H1 (cell line): ENCODE measurements at regions not wholly inside any gene's neighbourhood (a gene's known extent, or its start where the extent isn't known, plus 50 kb on each side); places are given as distances from the start of the nearest gene placed in this dataset.

Source experiments
- CTCF ChIA-PET: fragments of 300-600 bp; sonication (Branson Sonifier 250); formaldehyde crosslinking; loops from one replicate; lab custom pipeline; 2021; ENCODE audit not compliant: partially characterized antibody; lab: Charles Lee
- POLR2A ChIA-PET: fragments of 300-600 bp; sonication (Branson Sonifier 250); formaldehyde crosslinking; loops from one replicate; lab custom pipeline; 2021; ENCODE audit warnings: inconsistent platforms; ENCODE audit not compliant: partially characterized antibody; lab: Charles Lee
- DNase-seq, 2 experiments: peaks; one replicate each; pipeline versions ENCODE4 v3.0.0 to v3.0.0-alpha.2; 2010 to 2022; ENCODE audit warnings: low spot score in 2 of 2, low read depth in 1 of 2, mixed read lengths in 1 of 2
- FAIRE-seq: peaks from 2 replicates; lab custom pipeline; 2011; peaks lifted over from hg19 to GRCh38; lab: Jason Lieb, UNC
- H2AFZ ChIP-seq: 2 replicates; pipeline ENCODE4 v1.8.1; 2012; ENCODE audit warnings: low read length, inconsistent platforms
- H2AK5ac ChIP-seq: 2 replicates; pipeline ENCODE4 v1.6.1; 2013; ENCODE audit warnings: low read depth, low read length
- H2BK120ac ChIP-seq: replicated peaks from 2 replicates; pipeline ENCODE3; 2013; ENCODE audit warnings: low read depth, low read length, inconsistent platforms
- H2BK12ac ChIP-seq: 2 replicates; pipeline ENCODE4 v1.6.1; 2013; ENCODE audit warnings: low read depth, low read length
- H2BK15ac ChIP-seq: 2 replicates; pipeline ENCODE4 v1.6.1; 2013; ENCODE audit warnings: low read length
- H2BK20ac ChIP-seq: 2 replicates; pipeline ENCODE4 v1.6.1; 2013; ENCODE audit warnings: low read length
- H2BK5ac ChIP-seq: 2 replicates; pipeline ENCODE4 v1.6.1; 2013; ENCODE audit warnings: low read depth, low read length
- H3K14ac ChIP-seq: 2 replicates; pipeline ENCODE4 v1.6.1; 2013; ENCODE audit warnings: inconsistent platforms; ENCODE audit not compliant: insufficient read length
- H3K18ac ChIP-seq: 2 replicates; pipeline ENCODE4 v1.6.1; 2013; ENCODE audit warnings: low read length; ENCODE audit errors: extremely low read depth
- H3K23ac ChIP-seq: 2 replicates; pipeline ENCODE4 v1.6.1; 2013; ENCODE audit warnings: inconsistent platforms; ENCODE audit not compliant: insufficient read length
- H3K23me2 ChIP-seq: 2 replicates; pipeline ENCODE4 v1.6.1; 2013; ENCODE audit warnings: low read depth, low read length
- H3K27ac ChIP-seq: 2 replicates; pipeline ENCODE4 v1.6.1; 2011; ENCODE audit warnings: low read depth, low read length, inconsistent platforms
- H3K27me3 ChIP-seq, 4 experiments: replicated peaks in 1 of 4; 1 replicate in 1 of 4; 2 replicates in 3 of 4; pipeline versions ENCODE4 v1.6.1 to v1.8.1; 2011 to 2013; ENCODE audit warnings: low read length in 3 of 4, mild to moderate bottlenecking in 3 of 4, inconsistent platforms in 2 of 4, mixed read lengths in 2 of 4, moderate library complexity in 1 of 4; ENCODE audit not compliant: control insufficient read depth in 3 of 4, insufficient read depth in 3 of 4; ENCODE audit errors: extremely low read depth in 1 of 4
- H3K36me3 ChIP-seq, 4 experiments: 2 replicates each; pipeline versions ENCODE4 v1.6.1 to v1.8.1; 2011 to 2013; ENCODE audit warnings: mild to moderate bottlenecking in 4 of 4, low read length in 3 of 4, moderate library complexity in 2 of 4, control low read depth in 1 of 4, inconsistent platforms in 1 of 4; ENCODE audit not compliant: insufficient read depth in 4 of 4, control insufficient read depth in 2 of 4
- H3K4ac ChIP-seq: replicated peaks from 2 replicates; pipeline ENCODE3; 2013; ENCODE audit warnings: low read length, low read depth, mixed read lengths, inconsistent platforms; ENCODE audit not compliant: insufficient read length
- H3K4me1 ChIP-seq, 4 experiments: replicated peaks in 1 of 4; 1 replicate in 1 of 4; 2 replicates in 3 of 4; pipeline versions ENCODE4 v1.6.1 to v1.8.1; 2011 to 2013; ENCODE audit warnings: low read length in 3 of 4, inconsistent platforms in 2 of 4, mixed read lengths in 1 of 4; ENCODE audit not compliant: insufficient read depth in 4 of 4, control insufficient read depth in 3 of 4
- H3K4me2 ChIP-seq, 2 experiments: 2 replicates each; pipeline versions ENCODE4 v1.6.1 to v1.8.1; 2011 to 2013; ENCODE audit warnings: low read depth in 2 of 2, low read length in 2 of 2, control low read depth in 1 of 2, inconsistent platforms in 1 of 2, mild to moderate bottlenecking in 1 of 2; ENCODE audit not compliant: insufficient read depth in 1 of 2
- H3K4me3 ChIP-seq, 4 experiments: fragments of 200-600, 300-600 bp in 1 of 4; sonication (generic), shearing (Covaris generic), sonication (Bioruptor Twin) in 1 of 4; 2 replicates each; pipeline versions ENCODE4 v1.5.1 to v1.8.1; 2011 to 2016; ENCODE audit warnings: low read length in 4 of 4, low read depth in 3 of 4, control low read depth in 2 of 4, inconsistent platforms in 2 of 4, mild to moderate bottlenecking in 2 of 4, mixed read lengths in 1 of 4, moderate library complexity in 1 of 4; ENCODE audit not compliant: insufficient read depth in 2 of 4; ENCODE audit errors: extremely low read depth in 1 of 4
- H3K56ac ChIP-seq: replicated peaks from 2 replicates; pipeline ENCODE3; 2013; ENCODE audit warnings: low read depth, mild to moderate bottlenecking, mixed read lengths, low read length, inconsistent platforms; ENCODE audit not compliant: insufficient read length
- H3K79me1 ChIP-seq: 2 replicates; pipeline ENCODE4 v1.6.1; 2013; ENCODE audit warnings: low read depth, low read length, control low read depth
- H3K79me2 ChIP-seq, 2 experiments: 2 replicates each; pipeline versions ENCODE4 v1.6.1 to v1.8.1; 2012 to 2013; ENCODE audit warnings: low read length in 2 of 2, mild to moderate bottlenecking in 2 of 2, inconsistent platforms in 1 of 2; ENCODE audit not compliant: insufficient read depth in 2 of 2, control insufficient read depth in 1 of 2
- H3K9ac ChIP-seq, 4 experiments: replicated peaks in 1 of 4; 1 replicate in 1 of 4; 2 replicates in 3 of 4; pipeline versions ENCODE4 v1.6.1 to v1.8.1; 2011 to 2013; ENCODE audit warnings: low read depth in 3 of 4, low read length in 3 of 4, control low read depth in 2 of 4, mild to moderate bottlenecking in 2 of 4, moderate library complexity in 2 of 4, inconsistent platforms in 1 of 4; ENCODE audit errors: extremely low read depth in 1 of 4
- H3K9me3 ChIP-seq, 2 experiments: 2 replicates each; pipeline versions ENCODE4 v1.6.1 to v1.8.1; 2012 to 2013; ENCODE audit warnings: mild to moderate bottlenecking in 2 of 2, moderate library complexity in 2 of 2, control low read depth in 1 of 2, inconsistent platforms in 1 of 2, low read depth in 1 of 2, low read length in 1 of 2, mixed read lengths in 1 of 2; ENCODE audit not compliant: insufficient read depth in 2 of 2
- H4K20me1 ChIP-seq, 2 experiments: replicated peaks in 1 of 2; 2 replicates each; pipeline versions ENCODE3 to v1.8.1; 2011 to 2013; ENCODE audit warnings: inconsistent platforms in 2 of 2, low read length in 2 of 2, mild to moderate bottlenecking in 1 of 2; ENCODE audit not compliant: insufficient read depth in 2 of 2, control insufficient read depth in 1 of 2
- H4K5ac ChIP-seq: 2 replicates; pipeline ENCODE4 v1.6.1; 2013; ENCODE audit warnings: low read length, low read depth, mixed read lengths, inconsistent platforms; ENCODE audit not compliant: insufficient read length
- H4K8ac ChIP-seq: 2 replicates; pipeline ENCODE4 v1.8.0; 2013; ENCODE audit warnings: mild to moderate bottlenecking, moderate library complexity, low read length, inconsistent platforms; ENCODE audit not compliant: insufficient read depth; ENCODE audit errors: extremely low read depth
- H4K91ac ChIP-seq: replicated peaks from 2 replicates; pipeline ENCODE3; 2013; ENCODE audit warnings: low read length, mixed read lengths, inconsistent platforms; ENCODE audit not compliant: insufficient read length
- BACH1 ChIP-seq: IDR thresholded peaks from 2 replicates; pipeline ENCODE4 v1.6.1; 2012; ENCODE audit warnings: low read length, improper control_type of control experiment
- BRCA1 ChIP-seq: IDR thresholded peaks from 2 replicates; pipeline ENCODE4 v1.6.1; 2012; ENCODE audit warnings: low read depth, low read length, improper control_type of control experiment
- CBX5 ChIP-seq: fragments of 300-800, 300-1000 bp; sonication (generic); IDR thresholded peaks from 2 replicates; pipeline ENCODE4 v1.7.1; 2016; ENCODE audit warnings: antibody characterized with exemption, low read length, low read depth
- CBX8 ChIP-seq: fragments of 300-800, 300-1000 bp; sonication (generic); IDR thresholded peaks from 2 replicates; pipeline ENCODE4 v1.7.1; 2016; ENCODE audit warnings: low read depth, low read length, borderline replicate concordance
- EZH2 ChIP-seq: fragments of 200-600 bp; sonication (generic); IDR thresholded peaks from 2 replicates; pipeline ENCODE4 v1.7.1; 2012; ENCODE audit warnings: low read depth, mild to moderate bottlenecking, moderate library complexity, low read length, inconsistent platforms; ENCODE audit not compliant: severe bottlenecking
- HDAC2 ChIP-seq, 2 experiments: fragments of 300-600 bp in 1 of 2; sonication (generic) in 1 of 2; IDR thresholded peaks; 2 replicates each; pipeline ENCODE4 v1.6.1; 2011 to 2012; ENCODE audit warnings: low read depth in 2 of 2, low read length in 2 of 2, mild to moderate bottlenecking in 2 of 2, moderate library complexity in 2 of 2, borderline replicate concordance in 1 of 2, inconsistent platforms in 1 of 2
- KDM1A ChIP-seq: fragments of 200-600, 300-600 bp; sonication (generic); IDR thresholded peaks from 2 replicates; pipeline ENCODE4 v1.7.1; 2016; ENCODE audit warnings: mild to moderate bottlenecking, low read length, borderline replicate concordance
- POLR2AphosphoS5 ChIP-seq: IDR thresholded peaks from 2 replicates; pipeline ENCODE4 v1.6.1; 2011; ENCODE audit warnings: low read depth, low read length
- RFX5 ChIP-seq: IDR thresholded peaks from 2 replicates; pipeline ENCODE4 v1.6.1; 2011; ENCODE audit warnings: low read depth, low read length, improper control_type of control experiment, borderline replicate concordance
- SAP30 ChIP-seq: fragments of 300-600 bp; sonication (generic); IDR thresholded peaks from 2 replicates; pipeline ENCODE4 v1.7.1; 2012; ENCODE audit warnings: low read length, moderate library complexity, mild to moderate bottlenecking, inconsistent platforms; ENCODE audit not compliant: insufficient read depth, insufficient replicate concordance
- SP1 ChIP-seq: IDR thresholded peaks from 2 replicates; pipeline ENCODE4 v1.6.1; 2011; ENCODE audit warnings: low read depth, low read length
- SP2 ChIP-seq: IDR thresholded peaks from 2 replicates; pipeline ENCODE4 v1.6.1; 2012; ENCODE audit warnings: mild to moderate bottlenecking, low read length, inconsistent platforms
- SP4 ChIP-seq: IDR thresholded peaks from 2 replicates; pipeline ENCODE4 v1.6.1; 2012; ENCODE audit warnings: low read length, inconsistent platforms
- WGBS, 2 experiments: shearing (Covaris generic) in 1 of 2; methylation state at CpG; one replicate each; pipeline versions ENCODE4 v1.1.6 to v1.1.7; 2013 to 2015; ENCODE audit warnings: low lambda C conversion rate in 2 of 2, mixed read lengths in 2 of 2, inconsistent platforms in 1 of 2, low coverage in 1 of 2, missing lambda C conversion rate in 1 of 2; ENCODE audit not compliant: insufficient replicate concordance in 2 of 2, insufficient coverage in 1 of 2, insufficient read length in 1 of 2; ENCODE audit errors: extremely low coverage in 1 of 2, missing lambda C conversion rate in 1 of 2; 5-methylcytosine and 5-hydroxymethylcytosine counted together

GRCh38 chr2:78201064-78201575, 678.9 kb upstream of the LRRTM4 start:
- no peaks in the 10 kb centered on the region for H3K27me3 ChIP-seq
- H3K23ac ChIP-seq: no peak overlapping the region
- no peak overlapping the region for H3K4me3 ChIP-seq
- no peaks in the 10 kb centered on the region for H3K23me2 ChIP-seq
- H3K79me1 ChIP-seq: no peaks in the 10 kb centered on the region
- no peak overlapping the region for H2BK15ac ChIP-seq
- no peak overlapping the region for H3K18ac ChIP-seq
- no peak overlapping the region for H2BK120ac ChIP-seq
- WGBS, 2 experiments: 94% methylated on average over 2 of the region's 2 CpGs; no CpG with 5 or more reads in 1 of the 2 experiments
- no peak overlapping the region for H3K4me2 ChIP-seq
- POLR2A ChIA-PET: no interaction called here
- no peak overlapping the region for H2BK20ac ChIP-seq
- H3K79me2 ChIP-seq: no peaks in the 10 kb centered on the region
- H2AFZ ChIP-seq: no peak overlapping the region; the same call in 1 of the 2 replicates
- H3K9ac ChIP-seq: no peak overlapping the region
- no peak overlapping the region for H3K4ac ChIP-seq
- H2BK5ac ChIP-seq: no peak overlapping the region
- H3K9me3 ChIP-seq: no peaks in the 10 kb centered on the region
- no peaks in the 10 kb centered on the region for H3K4me1 ChIP-seq
- no peak overlapping the region for H4K5ac ChIP-seq
- no peaks in the 10 kb centered on the region for H4K20me1 ChIP-seq
- no peak overlapping the region for H2AK5ac ChIP-seq
- H3K27ac ChIP-seq: no peak overlapping the region
- H3K36me3 ChIP-seq: no peaks in the 10 kb centered on the region
- H3K14ac ChIP-seq: no peak overlapping the region
- no peak overlapping the region for H4K8ac ChIP-seq
- DNase-seq: no peak
- H2BK12ac ChIP-seq: no peak overlapping the region
- H4K91ac ChIP-seq: no peak overlapping the region
- CTCF ChIA-PET: no interaction called here
- no peak overlapping the region for H3K56ac ChIP-seq
- no peak for FAIRE-seq
- TF ChIP-seq SP2: no peak
- TF ChIP-seq SP4: no peak
- TF ChIP-seq KDM1A: no peak
- no peak for TF ChIP-seq CBX8
- TF ChIP-seq POLR2AphosphoS5: no peak
- TF ChIP-seq SAP30: no peak
- TF ChIP-seq BRCA1: no peak
- no peak for TF ChIP-seq RFX5
- TF ChIP-seq SP1: no peak
- TF ChIP-seq BACH1: no peak
- no peak for TF ChIP-seq EZH2
- TF ChIP-seq CBX5: no peak
- TF ChIP-seq HDAC2 (IDR thresholded peaks at IDR 0.05; ENCODE audit: borderline replicate concordance in 1 of 2, low read depth in 2 of 2, low read length in 2 of 2): no peak
